SKM-1 treated with dmso at 0.1 percent for 144 hours (cell line): ENCODE measurements at regions not wholly inside any gene's neighbourhood (a gene's known extent, or its start where the extent isn't known, plus 50 kb on each side); places are given as distances from the start of the nearest gene placed in this dataset.

ENCODE experiments used
- DNase-seq: peaks from one replicate; lab custom pipeline; 2025; ENCODE audit not compliant: unreplicated experiment; lab: John Stamatoyannopoulos, UW

- DNase-seq, result no peak
These were observed 189.0 kb upstream of the CDKN3 start for GRCh38 chr14:54207476-54208462.

GRCh38 chr14:54208751-54209150 lies 188.1 kb upstream of the CDKN3 start:
- DNase-seq, result no peak

GRCh38 chr14:54209511-54210250 lies 187.1 kb upstream of the CDKN3 start:
- no peak for DNase-seq

- DNase-seq, result no peak
These were observed 185.1 kb upstream of the CDKN3 start for GRCh38 chr14:54211551-54212308.

- no peak for DNase-seq
These were observed 183.3 kb upstream of the CDKN3 start for GRCh38 chr14:54213536-54213935.

- no peak for DNase-seq
These were observed 180.0 kb upstream of the CDKN3 start for GRCh38 chr14:54216827-54217226.

- DNase-seq, result no peak
These were observed 177.3 kb upstream of the CDKN3 start for GRCh38 chr14:54219261-54220070.

GRCh38 chr14:54220071-54220703 lies 176.6 kb upstream of the CDKN3 start:
- DNase-seq, result no peak

- DNase-seq, result no peak
These were observed 175.9 kb upstream of the CDKN3 start for GRCh38 chr14:54220704-54221431.

- DNase-seq, result no peak
These were observed 175.4 kb upstream of the CDKN3 start for GRCh38 chr14:54221432-54221803.

- DNase-seq, result no peak
These were observed 174.8 kb upstream of the CDKN3 start for GRCh38 chr14:54221971-54222370.

- DNase-seq, result no peak
These were observed 172.9 kb upstream of the CDKN3 start for GRCh38 chr14:54223831-54224402.

GRCh38 chr14:54225457-54226060 lies 171.2 kb upstream of the CDKN3 start:
- DNase-seq, result no peak

- no peak for DNase-seq
These were observed 170.7 kb upstream of the CDKN3 start for GRCh38 chr14:54226103-54226502.

GRCh38 chr14:54226558-54226957 lies 170.2 kb upstream of the CDKN3 start:
- DNase-seq, result no peak

GRCh38 chr14:54229136-54229535 lies 167.7 kb upstream of the CDKN3 start:
- DNase-seq, result no peak

- no peak for DNase-seq
These were observed 166.2 kb upstream of the CDKN3 start for GRCh38 chr14:54230645-54231044.

GRCh38 chr14:54232735-54233134 lies 164.1 kb upstream of the CDKN3 start:
- no peak for DNase-seq

- DNase-seq, result no peak
These were observed 155.3 kb upstream of the CDKN3 start for GRCh38 chr14:54241517-54241916.
